CD4-positive, alpha-beta T cell treated with Interleukin-2 at 100 ng/mL for 4 hours (primary cell): ENCODE measurements at regions not wholly inside any gene's neighbourhood (a gene's known extent, or its start where the extent isn't known, plus 50 kb on each side); places are given as distances from the start of the nearest gene placed in this dataset.

Experiments used
- DNase-seq: peaks from one replicate; pipeline ENCODE4 v3.0.0-alpha.2; 2020; ENCODE audit warnings: low spot score

- no peak for DNase-seq
Observed at GRCh38 chr9:673264-673965, 168.1 kb upstream of the DMRT1 start.

- no peak for DNase-seq
Observed at GRCh38 chr9:673966-674526, 167.5 kb upstream of the DMRT1 start.

GRCh38 chr9:675697-676370 is 165.7 kb upstream of the DMRT1 start:
- DNase-seq: no peak

GRCh38 chr9:676780-677438 is 164.6 kb upstream of the DMRT1 start:
- no peak for DNase-seq

- no peak for DNase-seq
Observed at GRCh38 chr9:677461-678097, 163.9 kb upstream of the DMRT1 start.

GRCh38 chr9:678897-679296 is 162.6 kb upstream of the DMRT1 start:
- DNase-seq: no peak

GRCh38 chr9:679462-679861 is 162.0 kb upstream of the DMRT1 start:
- DNase-seq: no peak

- no peak for DNase-seq
Observed at GRCh38 chr9:680106-680505, 161.4 kb upstream of the DMRT1 start.

- DNase-seq: no peak
Observed at GRCh38 chr9:682633-683508, 158.6 kb upstream of the DMRT1 start.

- DNase-seq: no peak
Observed at GRCh38 chr9:683509-684021, 157.9 kb upstream of the DMRT1 start.

GRCh38 chr9:684054-684890 is 157.2 kb upstream of the DMRT1 start:
- no peak for DNase-seq

- DNase-seq: no peak
Observed at GRCh38 chr9:684941-685340, 156.6 kb upstream of the DMRT1 start.

GRCh38 chr9:686321-686813 is 155.1 kb upstream of the DMRT1 start:
- no peak for DNase-seq

GRCh38 chr9:687034-687785 is 154.3 kb upstream of the DMRT1 start:
- no peak for DNase-seq

- no peak for DNase-seq
Observed at GRCh38 chr9:687994-688393, 153.5 kb upstream of the DMRT1 start.

GRCh38 chr9:690517-691111 is 150.9 kb upstream of the DMRT1 start:
- DNase-seq: no peak

- no peak for DNase-seq
Observed at GRCh38 chr9:691825-692400, 149.6 kb upstream of the DMRT1 start.

GRCh38 chr9:692636-693129 is 148.8 kb upstream of the DMRT1 start:
- no peak for DNase-seq
